H9 (cell line): ENCODE measurements at regions not wholly inside any gene's neighbourhood (a gene's known extent, or its start where the extent isn't known, plus 50 kb on each side); places are given as distances from the start of the nearest gene placed in this dataset.

Experiments
- DNase-seq: peaks from one replicate; pipeline ENCODE4 v3.0.0-alpha.2; 2017
- H2AFZ ChIP-seq: one replicate; pipeline ENCODE4 v1.6.1; 2013; ENCODE audit warnings: mild to moderate bottlenecking, low read length, control low read depth, moderate library complexity
- H2AK5ac ChIP-seq: 2 replicates; pipeline ENCODE4 v1.6.1; 2013; ENCODE audit warnings: low read length, control low read depth, mixed read lengths; ENCODE audit not compliant: insufficient read length
- H2BK120ac ChIP-seq: one replicate; pipeline ENCODE4 v1.6.1; 2013; ENCODE audit warnings: low read depth, mild to moderate bottlenecking, low read length, control low read depth, inconsistent platforms; ENCODE audit not compliant: poor library complexity, severe bottlenecking
- H2BK12ac ChIP-seq: 2 replicates; pipeline ENCODE4 v1.6.1; 2013; ENCODE audit warnings: low read length, control low read depth, mixed read lengths, low read depth; ENCODE audit not compliant: insufficient read length
- H2BK15ac ChIP-seq: 2 replicates; pipeline ENCODE4 v1.6.1; 2013; ENCODE audit warnings: low read depth, low read length, control low read depth
- H2BK20ac ChIP-seq: one replicate; pipeline ENCODE4 v1.6.1; 2013; ENCODE audit warnings: low read depth, mild to moderate bottlenecking, low read length, control low read depth, inconsistent platforms; ENCODE audit not compliant: poor library complexity, severe bottlenecking
- H2BK5ac ChIP-seq: 2 replicates; pipeline ENCODE4 v1.6.1; 2013; ENCODE audit warnings: low read length, control low read depth, mixed read lengths; ENCODE audit not compliant: insufficient read length
- H3K14ac ChIP-seq: 2 replicates; pipeline ENCODE4 v1.6.1; 2013; ENCODE audit warnings: low read length, control low read depth; ENCODE audit not compliant: insufficient read depth
- H3K18ac ChIP-seq: 2 replicates; pipeline ENCODE4 v1.6.1; 2013; ENCODE audit warnings: low read depth, mild to moderate bottlenecking, mixed read lengths, low read length, control low read depth; ENCODE audit not compliant: insufficient read length
- H3K23ac ChIP-seq: 2 replicates; pipeline ENCODE4 v1.6.1; 2013; ENCODE audit warnings: low read length, control low read depth, mixed read lengths, low read depth; ENCODE audit not compliant: insufficient read length
- H3K23me2 ChIP-seq: 2 replicates; pipeline ENCODE4 v1.6.1; 2013; ENCODE audit warnings: low read depth, mild to moderate bottlenecking, mixed read lengths, low read length, control low read depth; ENCODE audit not compliant: insufficient read length, poor library complexity, severe bottlenecking
- H3K27ac ChIP-seq: 2 replicates; pipeline ENCODE4 v1.5.1; 2013; ENCODE audit warnings: low read length, control low read depth, mixed read lengths, low read depth; ENCODE audit not compliant: insufficient read length
- H3K27me3 ChIP-seq: 2 replicates; pipeline ENCODE4 v1.6.1; 2013; ENCODE audit warnings: low read length, control low read depth, inconsistent platforms; ENCODE audit not compliant: insufficient read depth
- H3K4ac ChIP-seq: 2 replicates; pipeline ENCODE4 v1.6.1; 2013; ENCODE audit warnings: low read depth, mild to moderate bottlenecking, control low read depth, inconsistent platforms, low read length, moderate library complexity
- H3K4me1 ChIP-seq: 2 replicates; pipeline ENCODE4 v1.6.1; 2013; ENCODE audit warnings: low read length, control low read depth, inconsistent platforms; ENCODE audit not compliant: insufficient read depth
- H3K4me2 ChIP-seq: 2 replicates; pipeline ENCODE4 v1.6.1; 2013; ENCODE audit warnings: low read length, control low read depth, mixed read lengths; ENCODE audit not compliant: insufficient read length, insufficient read depth
- H3K56ac ChIP-seq: 2 replicates; pipeline ENCODE4 v1.6.1; 2013; ENCODE audit warnings: low read depth, mild to moderate bottlenecking, mixed read lengths, low read length, control low read depth; ENCODE audit not compliant: insufficient read length
- H3K79me1 ChIP-seq: 2 replicates; pipeline ENCODE4 v1.6.1; 2013; ENCODE audit warnings: low read depth, mild to moderate bottlenecking, moderate library complexity, low read length, control low read depth, inconsistent platforms; ENCODE audit not compliant: insufficient read depth, poor library complexity, severe bottlenecking
- H3K79me2 ChIP-seq: 2 replicates; pipeline ENCODE4 v1.6.1; 2013; ENCODE audit warnings: low read length, control low read depth, inconsistent platforms; ENCODE audit not compliant: insufficient read depth
- H3K9ac ChIP-seq: 2 replicates; pipeline ENCODE4 v1.6.1; 2013; ENCODE audit warnings: low read length, control low read depth, mixed read lengths; ENCODE audit not compliant: insufficient read length; ENCODE audit errors: extremely low read depth
- H3K9me3 ChIP-seq: one replicate; pipeline ENCODE4 v1.6.1; 2013; ENCODE audit warnings: low read depth, low read length, inconsistent platforms; ENCODE audit not compliant: control insufficient read depth
- H3T11ph ChIP-seq: one replicate; pipeline ENCODE4 v1.6.1; 2013; ENCODE audit warnings: mild to moderate bottlenecking, low read length, control low read depth, inconsistent platforms
- H4K20me1 ChIP-seq: one replicate; pipeline ENCODE4 v1.6.1; 2013; ENCODE audit not compliant: control insufficient read depth, insufficient read length, insufficient read depth
- H4K5ac ChIP-seq: 2 replicates; pipeline ENCODE4 v1.6.1; 2013; ENCODE audit warnings: low read depth, mild to moderate bottlenecking, mixed read lengths, low read length, control low read depth; ENCODE audit not compliant: insufficient read length
- H4K8ac ChIP-seq: replicated peaks from 2 replicates; pipeline ENCODE4 v1.6.1; 2013; ENCODE audit warnings: low read length, control low read depth, mixed read lengths, low read depth; ENCODE audit not compliant: insufficient read length
- H4K91ac ChIP-seq: 2 replicates; pipeline ENCODE4 v1.6.1; 2013; ENCODE audit warnings: low read depth, mild to moderate bottlenecking, moderate library complexity, mixed read lengths, low read length, control low read depth; ENCODE audit not compliant: insufficient read length
- H3K27ac Mint-ChIP-seq, 3 experiments: 2 replicates in 2 of 3; 3 replicates in 1 of 3; pipeline ENCODE4 v1.8.0; 2020 to 2021; ENCODE audit warnings: mixed read lengths in 3 of 3, mild to moderate bottlenecking in 1 of 3, moderate library complexity in 1 of 3
- H3K27me3 Mint-ChIP-seq: 2 replicates; pipeline ENCODE4 v1.8.0; 2021; ENCODE audit warnings: low read depth, mild to moderate bottlenecking, moderate library complexity, mixed read lengths
- H3K36me3 Mint-ChIP-seq, 3 experiments: 2 replicates in 2 of 3; 3 replicates in 1 of 3; pipeline ENCODE4 v1.8.0; 2020 to 2021; ENCODE audit warnings: low read depth in 3 of 3, mixed read lengths in 3 of 3; ENCODE audit not compliant: insufficient read depth in 1 of 3
- H3K4me1 Mint-ChIP-seq, 2 experiments: 2 replicates each; pipeline ENCODE4 v1.8.0; 2020; ENCODE audit warnings: mixed read lengths in 2 of 2
- H3K4me3 Mint-ChIP-seq, 2 experiments: 2 replicates in 1 of 2; 3 replicates in 1 of 2; pipeline ENCODE4 v1.8.0; 2020 to 2021; ENCODE audit warnings: mild to moderate bottlenecking in 2 of 2, mixed read lengths in 2 of 2, moderate library complexity in 1 of 2
- H3K9me3 Mint-ChIP-seq, 2 experiments: 2 replicates in 1 of 2; 3 replicates in 1 of 2; pipeline ENCODE4 v1.8.0; 2020; ENCODE audit warnings: mild to moderate bottlenecking in 2 of 2, mixed read lengths in 2 of 2, moderate library complexity in 1 of 2
- CTCF ChIP-seq: fragments of 200-600 bp; sonication (generic); conservative IDR thresholded peaks from 3 replicates; pipeline ENCODE4 v1.8.0; 2021; ENCODE audit warnings: antibody characterized with exemption, mild to moderate bottlenecking

GRCh38 chr17:53191878-53192277, 630.8 kb upstream of the KIF2B start:
- H3K14ac ChIP-seq: no peak overlapping the region
- no peaks in the 10 kb centered on the region for H3K9me3 ChIP-seq
- peaks cover 2 to 6% of the 10 kb centered on the region in 2 experiments; a peak in 3 of 4 replicates for H3K4me1 Mint-ChIP-seq
- H3K9me3 Mint-ChIP-seq: no peaks in the 10 kb centered on the region
- no peak overlapping the region for H3K4ac ChIP-seq
- no peak overlapping the region for H2BK15ac ChIP-seq
- no peak overlapping the region for H2BK120ac ChIP-seq
- no peak overlapping the region for H2AK5ac ChIP-seq
- H3K79me1 ChIP-seq: no peaks in the 10 kb centered on the region
- no peaks in the 10 kb centered on the region for H3K27me3 ChIP-seq
- no peak overlapping the region for H4K5ac ChIP-seq
- no peaks in the 10 kb centered on the region for H3K23me2 ChIP-seq
- no peak overlapping the region for H4K8ac ChIP-seq
- H2AFZ ChIP-seq: no peak overlapping the region
- H2BK12ac ChIP-seq: no peak overlapping the region
- peaks cover 0 to 1% (median 0%) of the 10 kb centered on the region in 3 experiments; a peak in 1 of 7 replicates for H3K36me3 Mint-ChIP-seq
- no peak overlapping the region for H3K27ac Mint-ChIP-seq
- no peak overlapping the region for H3T11ph ChIP-seq
- H3K56ac ChIP-seq: no peak overlapping the region
- H2BK20ac ChIP-seq: no peak overlapping the region
- H3K9ac ChIP-seq: no peak overlapping the region
- peak; percentile 20; the same call in 1 of the 3 replicates for TF ChIP-seq CTCF
- H3K79me2 ChIP-seq: no peaks in the 10 kb centered on the region
- no peak overlapping the region for H4K91ac ChIP-seq
- no peak overlapping the region for H3K23ac ChIP-seq
- no peak overlapping the region for H3K18ac ChIP-seq
- no peaks in the 10 kb centered on the region for H3K4me1 ChIP-seq
- no peak overlapping the region for H2BK5ac ChIP-seq
- H3K4me2 ChIP-seq: no peak overlapping the region
- no peaks in the 10 kb centered on the region for H4K20me1 ChIP-seq
- no peak overlapping the region for H3K4me3 Mint-ChIP-seq
- no peak for DNase-seq
- no peaks in the 10 kb centered on the region for H3K27me3 Mint-ChIP-seq
- H3K27ac ChIP-seq: no peak overlapping the region
